NCI-H345 treated with DMSO at 0.1 percent for 48 hours (cell line): ENCODE measurements at regions not wholly inside any gene's neighbourhood (a gene's known extent, or its start where the extent isn't known, plus 50 kb on each side); places are given as distances from the start of the nearest gene placed in this dataset.
"Not testable (repeated sequence)": the region's sequence is repeated elsewhere in the genome, so short reads cannot be mapped to it uniquely, and the experiment has no call there.

Experiments
- DNase-seq: peaks from one replicate; lab custom pipeline; 2025; ENCODE audit not compliant: unreplicated experiment; lab: John Stamatoyannopoulos, UW

DNA sequence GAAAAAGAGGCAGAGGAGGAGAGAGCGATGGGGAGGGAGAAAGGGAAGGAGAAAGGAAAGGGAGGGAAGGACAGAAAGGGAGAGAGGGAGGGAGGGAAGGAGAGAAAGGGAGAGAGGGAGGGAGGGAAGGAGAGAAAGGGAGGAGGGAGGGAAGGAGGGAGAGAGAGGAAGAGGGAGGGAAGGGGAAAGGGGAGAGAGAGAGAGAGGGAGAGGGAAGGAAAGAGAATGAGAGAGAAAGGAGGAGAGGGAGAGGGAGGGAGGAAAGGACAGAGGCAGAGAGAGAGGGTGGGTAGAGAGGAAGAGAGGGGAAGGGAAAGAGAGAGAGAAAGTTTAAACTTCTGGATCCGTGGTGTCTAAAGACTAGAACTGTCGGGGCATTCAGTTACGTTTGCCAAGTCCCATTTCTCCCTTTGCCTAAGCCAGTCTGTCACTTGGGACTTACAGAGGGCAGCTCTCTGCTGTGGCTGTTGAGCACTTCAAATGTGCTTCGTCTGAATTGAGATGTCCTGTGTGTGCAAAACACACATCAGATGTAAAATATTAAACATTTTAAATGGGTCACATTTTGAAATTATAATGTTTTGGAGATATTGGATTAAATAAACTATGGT lies 62.6 kb downstream of the PLXNA1 start:
- DNase-seq, result no peak

DNA sequence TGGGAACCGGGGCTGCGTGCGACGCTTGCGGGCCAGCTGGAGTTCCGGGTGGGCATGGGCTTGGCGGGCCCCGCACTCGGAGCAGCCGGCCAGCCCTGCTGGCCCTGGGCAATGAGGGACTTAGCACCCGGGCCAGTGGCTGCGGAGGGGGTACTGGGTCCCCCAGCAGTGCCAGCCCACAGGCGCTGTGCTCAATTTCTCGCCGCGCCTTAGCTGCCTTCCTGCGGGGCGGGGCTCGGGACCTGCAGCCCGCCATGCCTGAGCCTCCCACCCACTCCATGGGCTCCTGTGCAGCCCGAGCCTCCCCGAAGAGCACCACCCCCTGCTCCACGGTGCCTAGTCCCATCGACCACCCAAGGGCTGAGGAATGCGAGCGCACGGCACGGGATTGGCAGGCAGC lies 63.8 kb downstream of the PLXNA1 start:
- DNase-seq, result not testable (repeated sequence)

DNA sequence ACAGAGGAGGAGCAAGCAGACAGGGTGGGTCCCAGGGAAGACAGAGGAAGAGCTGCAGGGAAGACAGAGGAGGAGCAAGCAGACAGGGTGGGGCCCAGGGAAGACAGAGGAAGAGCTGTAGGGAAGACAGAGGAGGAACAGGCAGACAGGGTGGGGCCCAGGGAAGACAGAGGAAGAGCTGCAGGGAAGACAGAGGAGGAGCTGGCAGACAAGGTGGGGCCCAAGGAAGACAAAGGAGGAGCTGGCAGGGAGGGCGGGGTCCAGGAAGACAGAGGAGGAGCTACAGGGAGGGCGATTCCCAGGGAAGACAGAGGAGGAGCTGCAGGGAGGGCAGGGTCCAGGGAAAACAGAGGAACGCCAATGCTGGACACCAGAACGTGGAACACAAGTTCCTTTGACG lies 66.5 kb downstream of the PLXNA1 start:
- DNase-seq, result no peak

DNA sequence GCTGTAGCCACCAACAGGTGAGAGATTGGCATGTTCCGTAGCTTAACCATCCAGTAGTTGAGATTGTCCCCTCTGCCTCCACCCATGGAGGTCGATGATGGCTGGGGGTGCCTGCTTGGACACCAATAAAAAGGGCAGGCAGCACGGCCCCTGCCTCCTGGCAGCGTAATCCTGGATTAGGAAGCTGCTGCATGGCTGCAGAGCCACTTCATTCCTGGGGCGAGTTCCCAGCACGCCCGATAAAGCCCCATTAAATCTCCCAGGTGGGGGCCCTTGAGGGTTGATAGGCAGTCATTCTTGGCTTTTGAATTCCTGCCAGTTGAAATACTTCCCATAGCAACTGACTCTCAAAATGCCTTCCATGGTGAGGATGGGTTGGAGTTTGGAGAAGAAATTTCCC lies 67.8 kb downstream of the PLXNA1 start:
- DNase-seq, result no peak

DNA sequence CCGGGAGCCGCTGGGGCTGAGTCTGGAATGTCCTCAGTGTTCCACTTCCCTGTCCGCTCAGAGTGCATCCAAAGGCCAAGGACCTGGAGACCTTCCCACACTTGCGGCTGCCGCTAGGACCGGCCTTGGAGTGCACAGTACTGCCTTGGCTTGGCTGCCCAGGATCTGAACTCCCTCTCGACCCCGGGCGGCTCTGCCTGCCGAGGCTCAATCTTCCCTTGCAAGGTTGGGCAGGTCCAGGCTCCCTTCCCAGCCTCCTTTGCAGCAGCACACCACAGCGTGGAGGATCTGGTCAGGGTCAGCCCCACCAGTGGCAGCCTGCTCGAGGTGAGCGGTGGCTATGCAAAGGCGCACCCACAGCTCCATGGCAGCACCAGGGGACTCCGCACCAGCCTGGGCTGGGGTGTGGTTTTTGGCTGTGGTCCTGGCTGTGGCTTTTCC lies 69.2 kb downstream of the PLXNA1 start:
- DNase-seq, result no peak

DNA sequence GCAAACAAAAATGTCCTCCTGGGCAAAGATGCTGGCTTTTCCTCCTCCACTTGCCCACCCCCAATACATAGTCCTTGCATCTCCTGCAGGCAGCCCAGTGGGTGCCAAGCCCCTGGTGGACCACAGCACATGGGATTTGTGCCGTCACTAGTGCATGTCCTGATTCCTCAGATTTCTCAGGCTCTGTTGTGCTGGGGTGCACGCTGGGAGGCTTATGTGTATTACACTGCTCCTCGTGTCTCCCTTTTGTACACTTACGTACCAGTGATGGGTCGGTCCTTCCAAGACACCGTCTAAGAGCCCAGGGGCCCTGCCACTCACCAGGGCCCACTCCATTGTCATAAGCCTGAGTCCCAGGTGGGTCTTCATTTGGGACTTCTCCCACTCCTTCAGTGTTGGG lies 70.1 kb downstream of the PLXNA1 start:
- DNase-seq, result no peak

DNA sequence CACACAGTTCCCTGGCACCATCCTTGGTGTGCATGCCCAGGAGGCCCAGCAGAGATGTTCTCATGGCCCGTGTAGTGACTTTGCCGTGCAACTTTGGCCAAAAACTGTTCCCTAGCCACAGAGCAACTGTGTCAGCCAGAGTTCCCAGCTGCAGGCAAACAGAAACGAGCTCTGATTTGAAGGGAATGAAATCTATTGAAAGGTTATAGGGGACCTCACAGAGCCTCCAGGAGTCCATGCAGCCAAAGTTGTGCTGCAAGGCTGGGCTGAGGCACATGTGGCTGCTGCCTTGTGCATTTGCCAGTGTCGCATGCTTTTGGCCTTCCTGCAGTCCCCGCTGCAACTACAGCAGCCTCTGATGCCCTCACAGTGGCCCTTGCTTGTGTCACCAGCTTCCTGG lies 70.5 kb downstream of the PLXNA1 start:
- no peak for DNase-seq

DNA sequence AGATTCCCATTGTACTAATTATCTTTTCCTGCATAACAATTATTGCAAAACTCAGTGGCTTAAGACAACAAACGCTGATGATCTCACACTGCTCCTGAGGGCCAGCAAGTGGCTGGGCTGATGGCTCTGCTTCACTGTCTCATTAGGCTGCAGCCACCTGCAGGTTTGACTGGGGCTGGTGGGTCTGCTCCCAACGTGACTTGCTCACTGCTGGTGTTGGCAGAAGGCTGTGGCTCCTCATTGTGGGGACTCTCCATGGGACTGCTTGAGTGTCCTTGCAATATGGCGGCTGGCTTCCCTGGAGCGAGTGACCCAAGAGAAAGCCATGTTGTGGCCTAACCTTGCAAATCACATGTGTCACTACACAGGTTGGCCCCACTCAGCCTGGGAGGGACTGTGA lies 71.1 kb downstream of the PLXNA1 start:
- DNase-seq, result no peak

DNA sequence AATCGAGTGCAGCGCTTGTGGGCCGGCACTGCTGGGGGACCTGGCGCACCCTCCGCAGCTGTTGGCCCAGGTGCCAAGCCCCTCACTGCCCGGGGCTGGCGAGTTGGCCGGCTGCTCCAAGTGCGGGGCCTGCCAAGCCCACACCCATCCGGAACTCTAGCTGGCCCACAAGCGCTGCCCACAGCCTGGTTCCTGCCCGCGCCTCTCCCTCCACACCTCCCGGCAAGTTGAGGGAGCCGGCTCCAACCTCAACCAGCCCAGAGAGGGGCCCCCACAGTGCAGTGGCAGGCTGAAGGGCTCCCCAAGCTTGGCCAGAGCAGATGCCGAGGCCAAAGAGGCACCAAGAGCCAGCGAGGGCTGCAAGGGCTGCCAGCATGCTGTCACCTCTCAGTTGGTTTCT lies 73.4 kb downstream of the PLXNA1 start:
- no peak for DNase-seq

DNA sequence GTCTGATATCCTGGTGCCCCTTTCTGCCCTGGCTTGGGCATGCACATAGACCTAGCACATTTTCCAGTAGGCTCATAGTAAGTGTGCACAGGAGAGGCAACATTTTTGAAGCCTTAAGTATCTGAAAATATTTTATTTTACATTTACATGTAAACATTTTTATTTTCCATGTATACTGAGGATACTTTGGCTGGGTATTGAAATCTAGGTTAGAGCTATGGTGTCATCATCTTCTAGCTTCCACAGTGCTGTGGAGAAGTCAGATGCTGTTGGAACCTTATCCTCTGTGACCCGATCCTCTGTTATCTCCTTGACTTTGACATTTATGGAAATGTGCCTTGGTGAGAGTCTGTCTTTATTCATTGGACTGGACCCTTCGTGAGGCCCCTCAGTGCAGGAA lies 74.1 kb downstream of the PLXNA1 start:
- DNase-seq, result no peak

DNA sequence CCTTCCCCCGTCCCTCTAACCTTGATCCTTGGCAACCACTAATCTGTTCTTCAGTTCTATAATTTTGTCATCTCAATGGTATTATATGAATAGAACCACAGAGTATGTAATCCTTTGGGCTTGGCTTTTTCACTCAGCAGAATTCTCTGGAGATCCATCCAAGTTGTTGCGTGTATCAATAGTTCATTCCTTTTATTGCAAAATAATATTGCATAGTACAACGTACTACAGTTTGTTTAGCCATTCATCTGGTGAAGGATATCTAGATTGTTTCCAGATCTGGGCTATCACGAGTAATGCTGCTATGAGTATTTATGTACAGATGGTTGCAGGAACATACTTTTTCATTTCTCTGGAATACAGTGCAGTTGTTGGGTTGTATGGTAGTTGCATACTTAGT lies 76.2 kb downstream of the PLXNA1 start:
- DNase-seq, result no peak

DNA sequence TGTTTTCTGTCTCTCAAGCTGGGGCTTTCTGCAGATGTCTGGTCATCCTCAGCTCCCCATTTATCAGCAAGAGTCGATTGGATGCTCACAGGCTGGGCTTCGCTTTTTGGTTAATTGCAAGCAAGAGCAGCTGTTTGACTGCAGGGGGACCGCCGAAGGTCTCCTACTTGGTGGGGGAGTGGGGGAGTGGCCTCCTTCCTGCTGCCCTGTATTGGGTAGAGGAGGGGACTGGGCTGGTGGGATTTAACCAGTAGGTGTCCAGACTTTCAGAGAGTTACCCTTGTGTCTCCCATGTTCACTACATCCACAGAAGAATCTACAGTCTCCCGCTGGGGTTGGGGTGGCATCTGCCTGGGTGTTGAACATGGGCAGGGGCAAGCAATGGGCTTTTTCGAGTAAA lies 78.7 kb downstream of the PLXNA1 start:
- DNase-seq, result no peak

DNA sequence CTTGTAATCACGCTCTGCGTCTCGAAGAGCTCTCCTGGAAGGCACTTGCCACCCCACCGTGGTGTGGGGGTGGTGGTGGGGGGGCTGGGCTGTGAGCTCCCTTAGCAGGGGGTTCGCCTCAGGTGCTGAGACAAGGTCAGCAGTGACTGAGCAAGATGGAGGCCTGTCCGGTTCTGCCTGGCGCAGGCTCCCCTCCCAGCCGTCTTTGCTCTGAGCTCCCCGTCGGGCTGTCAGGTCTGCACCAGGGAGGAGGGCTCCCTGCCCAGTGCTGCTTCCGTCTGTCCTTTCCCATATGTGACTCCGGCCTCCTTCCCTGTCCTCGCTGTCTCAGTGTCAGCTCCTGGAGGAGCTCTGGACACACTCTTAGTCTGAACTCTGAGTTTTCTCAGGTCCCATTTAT lies 80.0 kb downstream of the PLXNA1 start:
- no peak for DNase-seq

DNA sequence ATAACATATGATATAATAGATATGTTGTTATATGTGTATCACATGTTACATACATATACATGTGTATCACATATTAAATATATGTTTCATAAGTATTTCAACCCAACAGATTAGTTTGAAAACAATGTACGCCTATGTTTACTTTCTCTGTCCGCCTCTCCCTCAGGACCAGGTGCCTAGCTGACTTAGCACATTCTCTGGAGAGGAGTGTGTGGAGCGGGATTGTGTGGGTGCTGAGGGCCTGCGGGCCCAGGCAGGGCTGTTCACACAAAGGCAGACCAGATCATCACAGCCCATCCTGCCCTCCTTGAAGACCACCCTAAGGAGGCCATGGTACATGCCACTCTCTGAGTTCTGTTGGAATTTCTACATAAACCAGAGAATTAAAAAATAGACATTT lies 81.0 kb downstream of the PLXNA1 start:
- DNase-seq, result no peak

DNA sequence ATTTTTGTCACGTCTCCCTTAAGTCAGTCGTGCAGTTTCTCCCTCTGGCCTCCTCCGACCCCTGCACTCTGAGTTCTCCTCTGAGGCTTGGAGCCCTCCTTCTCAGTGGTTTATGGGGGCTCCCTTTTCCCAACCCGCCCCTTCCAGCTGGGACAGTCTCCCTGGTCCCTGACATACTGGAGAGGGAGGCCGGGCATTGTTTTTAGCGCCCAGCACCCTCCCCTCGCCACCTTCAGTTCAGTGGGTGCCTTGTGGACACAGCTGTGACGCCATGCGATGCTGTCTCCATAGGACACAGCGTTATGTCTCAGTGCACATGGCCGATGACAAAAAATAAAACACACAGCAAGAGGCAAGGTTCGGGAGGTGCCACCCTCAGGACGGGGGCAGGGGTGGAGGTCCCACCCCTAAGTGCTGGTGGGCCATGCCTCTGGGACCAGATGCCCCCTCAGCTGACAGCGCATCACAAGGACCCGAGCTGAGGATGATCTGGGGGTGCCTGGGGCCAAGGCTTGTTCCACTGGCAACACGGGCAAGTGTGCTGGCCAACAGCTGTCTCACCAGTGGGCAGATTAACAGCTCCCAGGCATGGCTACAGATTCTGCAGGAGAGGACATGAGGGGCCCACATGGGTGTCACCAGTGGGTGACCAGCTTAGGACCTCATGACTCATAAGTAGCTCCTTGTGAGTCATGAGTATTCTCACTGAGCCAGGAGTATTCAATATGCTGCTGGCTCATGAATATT lies 81.6 kb downstream of the PLXNA1 start:
- no peak for DNase-seq

DNA sequence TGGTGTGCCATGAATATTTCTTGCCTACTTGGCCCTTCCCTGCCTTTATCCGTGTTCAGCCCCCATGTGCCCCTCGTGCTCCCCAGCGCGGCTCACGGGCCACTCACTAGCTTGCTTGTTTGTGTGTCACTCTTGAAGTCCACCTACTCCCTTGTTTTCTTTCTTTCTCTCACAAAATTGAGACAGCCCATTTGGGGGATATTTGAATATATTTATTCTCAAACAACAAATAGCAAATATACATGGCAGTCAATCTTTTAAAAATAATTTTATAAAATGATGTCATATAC lies 82.2 kb downstream of the PLXNA1 start:
- no peak for DNase-seq

DNA sequence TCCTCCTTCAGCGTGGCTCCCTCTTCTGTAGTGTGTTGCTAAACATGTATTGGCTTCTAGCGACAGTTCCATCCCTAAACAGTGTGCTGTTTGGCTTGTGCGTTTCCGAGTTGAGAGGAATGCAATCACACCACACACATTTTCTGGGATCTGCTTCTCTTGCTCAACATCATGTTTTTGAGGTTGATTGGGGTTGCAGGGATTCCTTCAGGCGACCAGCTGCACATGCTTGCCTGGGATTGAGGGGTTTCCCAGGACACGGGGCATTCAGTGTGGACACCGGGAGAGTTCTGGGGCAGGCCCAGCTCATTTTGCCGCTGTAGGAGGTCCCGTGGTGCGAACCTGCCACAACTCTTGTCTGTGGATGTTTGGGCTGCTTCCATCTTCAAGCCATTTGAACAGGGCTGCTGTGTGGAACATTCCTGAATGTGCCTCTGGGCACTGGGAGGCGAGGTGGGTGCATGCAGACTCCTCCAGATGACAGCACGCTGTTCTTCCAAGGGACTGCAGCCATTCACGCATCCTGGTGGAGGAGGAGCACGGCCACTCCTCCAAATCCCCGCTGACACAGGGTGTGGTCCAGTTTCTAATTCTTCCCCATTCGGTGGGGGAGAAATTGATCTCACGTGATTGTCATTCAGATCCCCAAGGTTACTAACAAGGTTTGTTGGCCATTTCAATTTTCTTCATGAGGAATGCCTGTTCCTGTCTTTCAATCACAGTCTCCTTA lies 82.8 kb downstream of the PLXNA1 start:
- DNase-seq, result no peak

DNA sequence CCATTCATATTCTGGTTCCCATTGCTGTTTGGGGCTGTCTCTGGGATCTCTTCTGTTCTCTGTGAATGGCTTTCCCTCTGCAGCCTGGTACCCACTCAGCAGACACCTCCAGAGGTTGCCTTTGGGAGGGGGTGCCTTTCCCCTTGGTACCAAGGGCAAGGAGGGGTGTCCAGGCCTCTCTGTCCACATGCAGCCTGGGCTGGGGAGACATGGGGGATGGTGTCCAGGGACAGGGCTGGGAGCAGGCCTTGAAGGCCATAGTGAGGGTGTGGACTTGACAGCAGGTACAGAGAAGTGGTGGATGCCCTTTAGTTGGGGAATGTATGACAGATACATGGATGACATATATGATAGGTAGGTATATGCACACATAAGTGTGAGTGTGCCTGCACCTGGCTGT lies 83.7 kb downstream of the PLXNA1 start:
- no peak for DNase-seq

DNA sequence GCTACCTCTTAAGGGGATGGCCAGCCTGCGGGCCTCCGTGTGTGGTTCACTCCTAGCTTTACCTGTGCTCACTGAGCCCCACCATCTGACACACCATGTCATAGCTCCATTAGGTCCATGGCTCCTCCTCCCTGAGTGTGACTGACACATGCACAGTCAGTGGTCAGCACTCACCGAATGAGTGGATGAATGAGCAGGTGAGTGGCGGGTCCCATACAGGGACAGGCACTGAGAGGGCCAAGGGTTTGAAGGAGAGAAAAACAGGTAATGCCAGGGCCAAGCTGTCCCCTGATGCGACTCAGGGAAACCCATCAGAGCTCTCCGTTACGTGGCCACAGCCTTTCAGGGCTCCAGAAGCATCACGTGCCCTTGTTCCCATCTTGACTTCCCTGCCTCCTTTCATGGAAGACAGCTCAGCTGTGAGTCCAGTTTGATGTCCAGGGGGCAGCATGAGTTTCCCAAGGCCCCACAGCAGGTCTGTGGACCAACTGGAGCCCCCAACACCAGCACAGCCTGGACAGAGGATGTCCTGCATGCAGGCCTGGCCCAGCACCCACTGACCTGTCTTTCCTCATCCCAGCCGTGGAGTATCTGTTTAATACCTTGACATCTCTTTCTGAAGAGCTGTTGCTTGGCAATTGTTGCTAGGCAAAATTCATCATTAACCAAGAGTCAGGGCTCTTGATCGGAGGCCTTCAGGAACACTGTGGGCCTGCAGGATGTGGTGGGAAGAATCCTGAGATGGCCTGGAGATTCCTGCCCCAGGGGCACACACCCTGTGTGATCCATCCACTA lies 84.4 kb downstream of the PLXNA1 start:
- no peak for DNase-seq

DNA sequence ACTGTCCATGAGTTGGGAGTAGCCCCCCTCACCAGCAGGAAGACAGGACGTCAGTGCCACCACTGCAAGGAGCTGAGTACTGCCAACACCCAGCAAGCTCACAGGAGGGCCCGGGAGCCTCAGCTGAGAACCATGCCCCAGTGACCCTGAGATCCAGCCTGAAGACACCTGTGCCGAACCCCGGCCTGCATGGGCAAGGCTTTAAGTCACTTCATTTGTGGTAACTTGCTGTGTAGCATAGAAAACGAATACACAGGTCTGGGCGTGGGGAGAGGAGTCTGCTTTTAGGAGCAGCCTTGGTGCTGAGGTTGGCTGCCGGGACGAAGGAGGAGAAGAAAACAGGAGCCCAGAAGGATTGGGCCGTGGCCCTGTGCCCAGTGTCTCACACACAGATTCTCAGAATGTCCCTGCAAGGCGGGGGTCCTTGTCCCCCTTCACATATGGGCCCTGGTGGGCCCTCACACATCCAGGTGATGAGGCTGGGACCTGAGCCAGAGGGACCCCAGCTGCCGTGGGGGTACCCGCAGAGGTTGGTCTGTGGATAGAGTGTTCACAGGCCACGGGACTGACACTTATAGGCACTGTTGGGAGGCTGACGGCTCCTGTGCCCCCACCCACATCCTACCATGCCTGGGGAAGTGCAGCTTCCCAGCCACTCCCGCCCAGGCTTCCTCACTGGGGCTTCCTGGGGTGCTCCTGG lies 85.3 kb downstream of the PLXNA1 start:
- DNase-seq, result no peak

DNA sequence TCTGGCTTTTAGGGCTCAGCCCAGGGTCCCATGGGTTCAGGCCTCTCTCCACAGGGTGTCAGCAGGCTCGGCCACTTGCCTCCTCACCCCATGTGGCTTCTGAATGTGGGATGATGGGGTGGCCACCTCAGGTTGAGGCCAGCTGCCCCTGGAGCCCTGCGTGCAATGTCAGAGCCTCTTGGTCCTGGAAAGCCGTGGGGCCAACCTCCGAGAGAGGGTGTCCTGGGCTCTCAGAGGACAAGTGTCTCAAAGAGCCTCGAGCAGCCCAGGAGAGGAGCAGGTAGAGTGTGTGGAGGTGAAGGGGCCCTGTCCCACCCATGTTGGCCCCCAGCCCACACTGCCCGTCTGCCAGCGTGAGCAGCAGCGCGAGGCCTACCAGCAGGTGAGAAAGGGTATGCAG lies 86.0 kb downstream of the PLXNA1 start:
- no peak for DNase-seq
